H9 (cell line): ENCODE measurements at regions not wholly inside any gene's neighbourhood (a gene's known extent, or its start where the extent isn't known, plus 50 kb on each side); places are given as distances from the start of the nearest gene placed in this dataset.

ENCODE experiments used
- DNase-seq: peaks from one replicate; pipeline ENCODE4 v3.0.0-alpha.2; 2017
- H2AFZ ChIP-seq: one replicate; pipeline ENCODE4 v1.6.1; 2013; ENCODE audit warnings: mild to moderate bottlenecking, low read length, control low read depth, moderate library complexity
- H2AK5ac ChIP-seq: 2 replicates; pipeline ENCODE4 v1.6.1; 2013; ENCODE audit warnings: low read length, control low read depth, mixed read lengths; ENCODE audit not compliant: insufficient read length
- H2BK120ac ChIP-seq: one replicate; pipeline ENCODE4 v1.6.1; 2013; ENCODE audit warnings: low read depth, mild to moderate bottlenecking, low read length, control low read depth, inconsistent platforms; ENCODE audit not compliant: poor library complexity, severe bottlenecking
- H2BK12ac ChIP-seq: 2 replicates; pipeline ENCODE4 v1.6.1; 2013; ENCODE audit warnings: low read length, control low read depth, mixed read lengths, low read depth; ENCODE audit not compliant: insufficient read length
- H2BK15ac ChIP-seq: 2 replicates; pipeline ENCODE4 v1.6.1; 2013; ENCODE audit warnings: low read depth, low read length, control low read depth
- H2BK20ac ChIP-seq: one replicate; pipeline ENCODE4 v1.6.1; 2013; ENCODE audit warnings: low read depth, mild to moderate bottlenecking, low read length, control low read depth, inconsistent platforms; ENCODE audit not compliant: poor library complexity, severe bottlenecking
- H2BK5ac ChIP-seq: 2 replicates; pipeline ENCODE4 v1.6.1; 2013; ENCODE audit warnings: low read length, control low read depth, mixed read lengths; ENCODE audit not compliant: insufficient read length
- H3K14ac ChIP-seq: 2 replicates; pipeline ENCODE4 v1.6.1; 2013; ENCODE audit warnings: low read length, control low read depth; ENCODE audit not compliant: insufficient read depth
- H3K18ac ChIP-seq: 2 replicates; pipeline ENCODE4 v1.6.1; 2013; ENCODE audit warnings: low read depth, mild to moderate bottlenecking, mixed read lengths, low read length, control low read depth; ENCODE audit not compliant: insufficient read length
- H3K23ac ChIP-seq: 2 replicates; pipeline ENCODE4 v1.6.1; 2013; ENCODE audit warnings: low read length, control low read depth, mixed read lengths, low read depth; ENCODE audit not compliant: insufficient read length
- H3K23me2 ChIP-seq: 2 replicates; pipeline ENCODE4 v1.6.1; 2013; ENCODE audit warnings: low read depth, mild to moderate bottlenecking, mixed read lengths, low read length, control low read depth; ENCODE audit not compliant: insufficient read length, poor library complexity, severe bottlenecking
- H3K27ac ChIP-seq: 2 replicates; pipeline ENCODE4 v1.5.1; 2013; ENCODE audit warnings: low read length, control low read depth, mixed read lengths, low read depth; ENCODE audit not compliant: insufficient read length
- H3K27me3 ChIP-seq: 2 replicates; pipeline ENCODE4 v1.6.1; 2013; ENCODE audit warnings: low read length, control low read depth, inconsistent platforms; ENCODE audit not compliant: insufficient read depth
- H3K4ac ChIP-seq: 2 replicates; pipeline ENCODE4 v1.6.1; 2013; ENCODE audit warnings: low read depth, mild to moderate bottlenecking, control low read depth, inconsistent platforms, low read length, moderate library complexity
- H3K4me1 ChIP-seq: 2 replicates; pipeline ENCODE4 v1.6.1; 2013; ENCODE audit warnings: low read length, control low read depth, inconsistent platforms; ENCODE audit not compliant: insufficient read depth
- H3K4me2 ChIP-seq: 2 replicates; pipeline ENCODE4 v1.6.1; 2013; ENCODE audit warnings: low read length, control low read depth, mixed read lengths; ENCODE audit not compliant: insufficient read length, insufficient read depth
- H3K56ac ChIP-seq: 2 replicates; pipeline ENCODE4 v1.6.1; 2013; ENCODE audit warnings: low read depth, mild to moderate bottlenecking, mixed read lengths, low read length, control low read depth; ENCODE audit not compliant: insufficient read length
- H3K79me1 ChIP-seq: 2 replicates; pipeline ENCODE4 v1.6.1; 2013; ENCODE audit warnings: low read depth, mild to moderate bottlenecking, moderate library complexity, low read length, control low read depth, inconsistent platforms; ENCODE audit not compliant: insufficient read depth, poor library complexity, severe bottlenecking
- H3K79me2 ChIP-seq: 2 replicates; pipeline ENCODE4 v1.6.1; 2013; ENCODE audit warnings: low read length, control low read depth, inconsistent platforms; ENCODE audit not compliant: insufficient read depth
- H3K9ac ChIP-seq: 2 replicates; pipeline ENCODE4 v1.6.1; 2013; ENCODE audit warnings: low read length, control low read depth, mixed read lengths; ENCODE audit not compliant: insufficient read length; ENCODE audit errors: extremely low read depth
- H3K9me3 ChIP-seq: one replicate; pipeline ENCODE4 v1.6.1; 2013; ENCODE audit warnings: low read depth, low read length, inconsistent platforms; ENCODE audit not compliant: control insufficient read depth
- H3T11ph ChIP-seq: one replicate; pipeline ENCODE4 v1.6.1; 2013; ENCODE audit warnings: mild to moderate bottlenecking, low read length, control low read depth, inconsistent platforms
- H4K20me1 ChIP-seq: one replicate; pipeline ENCODE4 v1.6.1; 2013; ENCODE audit not compliant: control insufficient read depth, insufficient read length, insufficient read depth
- H4K5ac ChIP-seq: 2 replicates; pipeline ENCODE4 v1.6.1; 2013; ENCODE audit warnings: low read depth, mild to moderate bottlenecking, mixed read lengths, low read length, control low read depth; ENCODE audit not compliant: insufficient read length
- H4K8ac ChIP-seq: replicated peaks from 2 replicates; pipeline ENCODE4 v1.6.1; 2013; ENCODE audit warnings: low read length, control low read depth, mixed read lengths, low read depth; ENCODE audit not compliant: insufficient read length
- H4K91ac ChIP-seq: 2 replicates; pipeline ENCODE4 v1.6.1; 2013; ENCODE audit warnings: low read depth, mild to moderate bottlenecking, moderate library complexity, mixed read lengths, low read length, control low read depth; ENCODE audit not compliant: insufficient read length
- H3K27ac Mint-ChIP-seq, 3 experiments: 2 replicates in 2 of 3; 3 replicates in 1 of 3; pipeline ENCODE4 v1.8.0; 2020 to 2021; ENCODE audit warnings: mixed read lengths in 3 of 3, mild to moderate bottlenecking in 1 of 3, moderate library complexity in 1 of 3
- H3K27me3 Mint-ChIP-seq: 2 replicates; pipeline ENCODE4 v1.8.0; 2021; ENCODE audit warnings: low read depth, mild to moderate bottlenecking, moderate library complexity, mixed read lengths
- H3K36me3 Mint-ChIP-seq, 3 experiments: 2 replicates in 2 of 3; 3 replicates in 1 of 3; pipeline ENCODE4 v1.8.0; 2020 to 2021; ENCODE audit warnings: low read depth in 3 of 3, mixed read lengths in 3 of 3; ENCODE audit not compliant: insufficient read depth in 1 of 3
- H3K4me1 Mint-ChIP-seq, 2 experiments: 2 replicates each; pipeline ENCODE4 v1.8.0; 2020; ENCODE audit warnings: mixed read lengths in 2 of 2
- H3K4me3 Mint-ChIP-seq, 2 experiments: 2 replicates in 1 of 2; 3 replicates in 1 of 2; pipeline ENCODE4 v1.8.0; 2020 to 2021; ENCODE audit warnings: mild to moderate bottlenecking in 2 of 2, mixed read lengths in 2 of 2, moderate library complexity in 1 of 2
- H3K9me3 Mint-ChIP-seq, 2 experiments: 2 replicates in 1 of 2; 3 replicates in 1 of 2; pipeline ENCODE4 v1.8.0; 2020; ENCODE audit warnings: mild to moderate bottlenecking in 2 of 2, mixed read lengths in 2 of 2, moderate library complexity in 1 of 2
- WGBS: extraction: QIAGEN DNeasy Blood & Tissue Kit; methylation state at CpG from one replicate; pipeline ENCODE4 v1.1.7; 2013; ENCODE audit warnings: missing lambda C conversion rate, low lambda C conversion rate, mixed read lengths; ENCODE audit not compliant: insufficient read length; ENCODE audit errors: extremely low coverage; 5-methylcytosine and 5-hydroxymethylcytosine counted together
- TF ChIP-seq, protein P1 (sequence below): fragments of 200-600 bp; sonication (generic); conservative IDR thresholded peaks from 3 replicates; pipeline ENCODE4 v1.8.0; 2021; ENCODE audit warnings: antibody characterized with exemption, mild to moderate bottlenecking

DNA sequence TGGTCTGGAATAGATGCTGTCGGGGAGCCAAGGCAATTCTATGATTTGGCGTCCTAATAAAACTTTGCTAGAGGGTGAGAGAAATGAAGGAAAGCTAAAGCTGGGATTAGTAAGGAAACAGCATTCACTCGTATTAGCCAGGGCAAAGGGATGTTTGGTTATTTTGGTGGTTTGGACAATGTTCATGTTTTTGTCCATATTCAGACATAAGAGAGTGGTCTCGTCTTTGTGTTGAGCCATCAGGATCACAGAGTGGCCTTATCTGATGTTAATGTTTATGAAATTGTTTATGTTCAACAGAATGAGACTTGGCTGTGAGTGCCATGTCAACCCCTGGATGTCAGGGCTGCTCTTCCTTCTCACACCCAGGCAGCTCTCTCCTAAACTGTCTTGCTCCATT is 58.9 kb upstream of the EPC2 start:
- no peaks in the 10 kb centered on the region for H3K36me3 Mint-ChIP-seq
- peaks cover 9 to 11% of the 10 kb centered on the region in 2 experiments for H3K4me1 Mint-ChIP-seq
- peaks cover 7% of the 10 kb centered on the region for H3K27me3 Mint-ChIP-seq
- H3K4me2 ChIP-seq: no peak overlapping the region
- no peak overlapping the region for H3K18ac ChIP-seq
- H3K79me1 ChIP-seq: no peaks in the 10 kb centered on the region
- H3K9me3 Mint-ChIP-seq: no peaks in the 10 kb centered on the region
- H3K23me2 ChIP-seq: no peaks in the 10 kb centered on the region
- no peak overlapping the region for H3K9ac ChIP-seq
- H2AFZ ChIP-seq: no peak overlapping the region
- H3K4ac ChIP-seq: no peak overlapping the region
- no peak overlapping the region for H2BK15ac ChIP-seq
- DNase-seq: no peak
- H4K8ac ChIP-seq: no peak overlapping the region
- H3K14ac ChIP-seq: no peak overlapping the region
- H3K23ac ChIP-seq: no peak overlapping the region
- no peak overlapping the region for H2BK12ac ChIP-seq
- H3K56ac ChIP-seq: no peak overlapping the region
- no peak overlapping the region for H2BK20ac ChIP-seq
- H2BK5ac ChIP-seq: no peak overlapping the region
- H3K4me3 Mint-ChIP-seq: no peak overlapping the region
- H3T11ph ChIP-seq: no peak overlapping the region
- H4K20me1 ChIP-seq: no peaks in the 10 kb centered on the region
- WGBS: no CpG with 5 or more reads among the region's 4 CpGs
- H3K27ac Mint-ChIP-seq: peak overlapping the region in 1 of 3 experiments; percentile 12; a peak in 1 of 7 replicates
- no peak overlapping the region for H4K5ac ChIP-seq
- H2BK120ac ChIP-seq: no peak overlapping the region
- H3K9me3 ChIP-seq: no peaks in the 10 kb centered on the region
- H3K4me1 ChIP-seq: peaks cover 5% of the 10 kb centered on the region; the same call in 1 of the 2 replicates
- TF ChIP-seq, protein P1, sequence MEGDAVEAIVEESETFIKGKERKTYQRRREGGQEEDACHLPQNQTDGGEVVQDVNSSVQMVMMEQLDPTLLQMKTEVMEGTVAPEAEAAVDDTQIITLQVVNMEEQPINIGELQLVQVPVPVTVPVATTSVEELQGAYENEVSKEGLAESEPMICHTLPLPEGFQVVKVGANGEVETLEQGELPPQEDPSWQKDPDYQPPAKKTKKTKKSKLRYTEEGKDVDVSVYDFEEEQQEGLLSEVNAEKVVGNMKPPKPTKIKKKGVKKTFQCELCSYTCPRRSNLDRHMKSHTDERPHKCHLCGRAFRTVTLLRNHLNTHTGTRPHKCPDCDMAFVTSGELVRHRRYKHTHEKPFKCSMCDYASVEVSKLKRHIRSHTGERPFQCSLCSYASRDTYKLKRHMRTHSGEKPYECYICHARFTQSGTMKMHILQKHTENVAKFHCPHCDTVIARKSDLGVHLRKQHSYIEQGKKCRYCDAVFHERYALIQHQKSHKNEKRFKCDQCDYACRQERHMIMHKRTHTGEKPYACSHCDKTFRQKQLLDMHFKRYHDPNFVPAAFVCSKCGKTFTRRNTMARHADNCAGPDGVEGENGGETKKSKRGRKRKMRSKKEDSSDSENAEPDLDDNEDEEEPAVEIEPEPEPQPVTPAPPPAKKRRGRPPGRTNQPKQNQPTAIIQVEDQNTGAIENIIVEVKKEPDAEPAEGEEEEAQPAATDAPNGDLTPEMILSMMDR: no peak
- H3K27ac ChIP-seq: no peak overlapping the region
- no peak overlapping the region for H2AK5ac ChIP-seq
- H3K27me3 ChIP-seq: no peaks in the 10 kb centered on the region
- no peaks in the 10 kb centered on the region for H3K79me2 ChIP-seq
- no peak overlapping the region for H4K91ac ChIP-seq
